Gastroesophageal sphincter (tissue), 4 donors: ENCODE measurements at regions not wholly inside any gene's neighbourhood (a gene's known extent, or its start where the extent isn't known, plus 50 kb on each side); places are given as distances from the start of the nearest gene placed in this dataset.
"Not testable (repeated sequence)": the region's sequence is repeated elsewhere in the genome, so short reads cannot be mapped to it uniquely, and the experiment has no call there.

Experiments used
- ATAC-seq: fragments of 150-250 bp; one replicate; pipeline ENCODE4 v1.9.1; 2016; ENCODE audit warnings: mild to moderate bottlenecking, moderate library complexity
- H3K27ac ChIP-seq, 4 donors: fragments of 200-600 bp; sonication (generic) in 3 of 4; 1 replicate in 3 of 4; 2 replicates in 1 of 4; pipeline ENCODE4 v1.5.1; 2016 to 2019
- H3K27me3 ChIP-seq: fragments of 200-600 bp; sonication (generic); one replicate; pipeline ENCODE4 v1.5.1; 2019
- H3K36me3 ChIP-seq, 2 donors: fragments of 200-600 bp; sonication (generic); one replicate each; pipeline ENCODE4 v1.5.1; 2019; ENCODE audit warnings: control low read depth in 1 of 2
- H3K4me1 ChIP-seq, 3 donors: fragments of 200-600 bp; sonication (generic); 1 replicate in 2 of 3; 2 replicates in 1 of 3; pipeline ENCODE4 v1.5.1; 2016 to 2019; ENCODE audit warnings: control low read depth in 2 of 3
- H3K4me3 ChIP-seq, 2 donors: fragments of 200-600 bp; sonication (generic); one replicate each; pipeline ENCODE4 v1.5.1; 2019; ENCODE audit warnings: mild to moderate bottlenecking in 1 of 2, moderate library complexity in 1 of 2
- H3K9me3 ChIP-seq, 3 donors: fragments of 200-600 bp; sonication (generic); one replicate each; pipeline ENCODE4 v1.5.1; 2017 to 2019; ENCODE audit warnings: control low read depth in 2 of 3
- CTCF ChIP-seq, 4 experiments: fragments of 200-600 bp in 2 of 4; fragments of 450-650 bp in 2 of 4; sonication (generic) in 1 of 4; IDR thresholded peaks; one replicate each; pipeline ENCODE4 v1.5.1; 2017 to 2019; ENCODE audit warnings: antibody characterized with exemption in 4 of 4, mild to moderate bottlenecking in 2 of 4, moderate library complexity in 2 of 4
- EP300 ChIP-seq: sonication (generic); formaldehyde crosslinking; IDR thresholded peaks from one replicate; pipeline ENCODE4 v1.6.1; 2017; ENCODE audit warnings: antibody characterized with exemption, mild to moderate bottlenecking
- POLR2A ChIP-seq, 2 donors: fragments of 450-650 bp; IDR thresholded peaks; one replicate each; pipeline ENCODE4 v1.6.1; 2017; ENCODE audit warnings: antibody characterized with exemption in 2 of 2, mild to moderate bottlenecking in 2 of 2, moderate library complexity in 1 of 2
- POLR2AphosphoS5 ChIP-seq: sonication (generic); formaldehyde crosslinking; IDR thresholded peaks from one replicate; pipeline ENCODE4 v1.6.1; 2017; ENCODE audit warnings: antibody characterized with exemption
- WGBS, 2 donors: methylation state at CpG; one replicate each; pipeline ENCODE4 v1.1.5; 2018; ENCODE audit warnings: low coverage in 1 of 2; 5-methylcytosine and 5-hydroxymethylcytosine counted together

DNA sequence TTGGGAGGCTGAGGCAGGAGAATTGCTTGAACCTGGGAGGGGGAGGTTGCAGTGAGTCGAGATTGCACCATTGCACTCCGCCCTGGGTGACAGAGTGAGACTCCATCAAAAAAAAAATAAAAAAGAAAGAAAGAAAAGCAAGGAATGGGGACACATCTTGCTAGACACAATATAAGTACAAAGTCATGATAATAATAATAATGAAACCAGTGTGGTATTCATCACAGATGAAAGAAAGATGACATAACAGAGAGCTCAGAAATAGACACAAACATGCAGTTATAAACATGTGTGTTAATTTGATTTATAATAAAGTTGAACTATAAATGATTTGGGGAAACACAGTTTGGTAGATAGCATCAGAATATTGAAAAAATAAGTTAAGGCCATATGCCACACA is 264.1 kb downstream of the SRGAP2C start:
- Histone ChIP-seq H3K36me3 (no peaks in the 10 kb centered on the region), H3K4me1 (no peaks in the 10 kb centered on the region), H3K27me3 (no peaks in the 10 kb centered on the region), H3K4me3 (no peak overlapping the region), H3K27ac (no peak overlapping the region), H3K9me3 (no peaks in the 10 kb centered on the region)
- no peak for ATAC-seq
- 83 to 92% methylated on average over 2 of the region's 2 CpGs for WGBS, 2 donors
- TF ChIP-seq POLR2A (IDR thresholded peaks at IDR 0.05) (no peak), CTCF (IDR thresholded peaks at IDR 0.05) (no peak), POLR2AphosphoS5 (no peak), EP300 (no peak)

- no peaks in the 10 kb centered on the region for H3K36me3 ChIP-seq
- no peak for TF ChIP-seq POLR2A (IDR thresholded peaks at IDR 0.05)
- no peak for TF ChIP-seq EP300
- no peak for TF ChIP-seq CTCF (IDR thresholded peaks at IDR 0.05)
- TF ChIP-seq POLR2AphosphoS5, result no peak
- no peak overlapping the region for H3K4me3 ChIP-seq
- no peaks in the 10 kb centered on the region for H3K9me3 ChIP-seq
- no peak for ATAC-seq
- WGBS, 2 donors, result 95 to 100% methylated on average over 1 of the region's 1 CpG
- H3K4me1 ChIP-seq, result no peaks in the 10 kb centered on the region
- no peak overlapping the region for H3K27ac ChIP-seq
- H3K27me3 ChIP-seq, result peaks cover 7% of the 10 kb centered on the region
Measured at GRCh38 chr1:121452484-121452883, 267.7 kb downstream of the SRGAP2C start.

GRCh38 chr1:121458291-121459048 is 273.7 kb downstream of the SRGAP2C start:
- TF ChIP-seq CTCF (IDR thresholded peaks at IDR 0.05) (no peak), POLR2A (IDR thresholded peaks at IDR 0.05) (no peak), EP300 (no peak)
- no peak for ATAC-seq

GRCh38 chr1:121459235-121459634 is 274.5 kb downstream of the SRGAP2C start:
- 89 to 93% methylated on average over 2 of the region's 2 CpGs for WGBS, 2 donors
- ATAC-seq, result no peak
- no peak overlapping the region for H3K4me3 ChIP-seq

More at GRCh38 chr1:121458291-121459048, 273.7 kb downstream of the SRGAP2C start:
- Histone ChIP-seq H3K27ac (no peak overlapping the region), H3K36me3 (no peaks in the 10 kb centered on the region), H3K9me3 (no peaks in the 10 kb centered on the region), H3K4me3 (no peak overlapping the region), H3K4me1 (no peaks in the 10 kb centered on the region), H3K27me3 (peaks cover 7% of the 10 kb centered on the region)
- 41 to 42% methylated on average over 2 of the region's 2 CpGs for WGBS, 2 donors

GRCh38 chr1:121469395-121469794 is 284.6 kb downstream of the SRGAP2C start:
- H3K27me3 ChIP-seq, H3K36me3 ChIP-seq, H3K4me1 ChIP-seq, ATAC-seq, H3K4me3 ChIP-seq, H3K9me3 ChIP-seq, H3K27ac ChIP-seq: not testable (repeated sequence)
- WGBS, 2 donors, result 58% methylated on average over 1 of the region's 1 CpG; no CpG with 5 or more reads in 1 of the 2 donors

More at GRCh38 chr1:121459235-121459634, 274.5 kb downstream of the SRGAP2C start:
- H3K36me3 ChIP-seq, result no peaks in the 10 kb centered on the region
- H3K4me1 ChIP-seq, result no peaks in the 10 kb centered on the region
- TF ChIP-seq EP300 (no peak), POLR2A (IDR thresholded peaks at IDR 0.05) (no peak), CTCF (IDR thresholded peaks at IDR 0.05) (no peak), POLR2AphosphoS5 (no peak)
- peaks cover 7% of the 10 kb centered on the region for H3K27me3 ChIP-seq
- no peak overlapping the region for H3K27ac ChIP-seq
- no peaks in the 10 kb centered on the region for H3K9me3 ChIP-seq

DNA sequence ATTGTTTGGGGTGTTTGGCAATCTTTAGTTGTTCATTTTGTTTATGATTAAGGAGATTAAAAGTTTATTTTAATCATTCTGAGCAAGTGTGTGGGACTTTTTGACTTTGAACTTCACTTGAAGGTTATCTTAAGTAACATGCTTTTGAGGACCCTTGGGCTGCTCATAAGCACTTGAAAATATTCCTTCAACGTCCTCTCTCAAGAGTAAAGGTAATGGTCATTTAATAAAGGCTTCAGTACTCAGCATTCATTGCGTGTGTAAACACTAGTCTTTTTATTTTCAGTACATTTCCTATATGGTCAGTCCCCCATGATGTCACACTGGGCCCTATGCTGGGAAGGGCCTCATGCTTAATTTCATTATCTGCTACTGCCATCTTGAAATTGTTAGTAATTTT is 285.6 kb downstream of the SRGAP2C start:
- WGBS, 2 donors, result 56 to 65% methylated on average over 2 of the region's 2 CpGs

More for the DNA sequence above, 285.6 kb downstream of the SRGAP2C start:
- H3K9me3 ChIP-seq, H3K4me1 ChIP-seq, ATAC-seq, H3K4me3 ChIP-seq, H3K36me3 ChIP-seq, H3K27ac ChIP-seq, H3K27me3 ChIP-seq: not testable (repeated sequence)
